ENCODE measurements at regions not wholly inside any gene's neighbourhood (a gene's known extent, or its start where the extent isn't known, plus 50 kb on each side); places are given as distances from the start of the nearest gene placed in this dataset.

- TF ChIP-seq CTCF (IDR thresholded peaks at IDR 0.05; ENCODE audit: low read depth, low read length, missing input control) (no peak), MAX (IDR thresholded peaks at IDR 0.05) (no peak), EGR1 (IDR thresholded peaks at IDR 0.05; ENCODE audit: low read depth in 2 of 2) (no peak), ATF3 (IDR thresholded peaks at IDR 0.05) (no peak), FOXA2 (IDR thresholded peaks at IDR 0.05) (no peak), ZBTB33 (IDR thresholded peaks at IDR 0.05) (no peak), TAF1 (conservative IDR thresholded peaks at IDR 0.05) (no peak), JUND (IDR thresholded peaks at IDR 0.05) (no peak), RAD21 (IDR thresholded peaks at IDR 0.05) (no peak)
Measured at GRCh38 chr5:107313098-107313497, 357.6 kb downstream of the EFNA5 start.

All from liver (tissue), 3 donors.